WTC11 (cell line): ENCODE measurements at regions not wholly inside any gene's neighbourhood (a gene's known extent, or its start where the extent isn't known, plus 50 kb on each side); places are given as distances from the start of the nearest gene placed in this dataset.
"Not testable (repeated sequence)": the region's sequence is repeated elsewhere in the genome, so short reads cannot be mapped to it uniquely, and the experiment has no call there.

Experiments used
- ATAC-seq: fragments of 200-7000 bp; cut with Tn5 transposase; 2 replicates; pipeline ENCODE4 v1.10.0; 2021; ENCODE audit warnings: mild to moderate bottlenecking, moderate library complexity
- CTCF ChIA-PET: fragments of 300-600 bp; sonication (Branson Sonifier 250); formaldehyde crosslinking; loops from one replicate; lab custom pipeline; 2021; ENCODE audit warnings: antibody characterized with exemption; lab: Charles Lee
- POLR2A ChIA-PET: fragments of 350-600 bp; sonication (Branson Sonifier 250); formaldehyde crosslinking; loops from one replicate; lab custom pipeline; 2021; ENCODE audit warnings: antibody characterized with exemption; lab: Charles Lee
- DNase-seq: peaks from one replicate; pipeline ENCODE4 v3.0.0; 2021; ENCODE audit warnings: low spot score
- H3K27ac Mint-ChIP-seq: 2 replicates; pipeline ENCODE4 v1.8.0; 2021; ENCODE audit warnings: mixed read lengths
- H3K27me3 Mint-ChIP-seq: 2 replicates; pipeline ENCODE4 v1.8.0; 2021; ENCODE audit warnings: low read depth, mild to moderate bottlenecking, moderate library complexity, mixed read lengths
- H3K36me3 Mint-ChIP-seq: 2 replicates; pipeline ENCODE4 v1.8.0; 2021; ENCODE audit warnings: mixed read lengths
- H3K4me1 Mint-ChIP-seq: 2 replicates; pipeline ENCODE4 v1.8.0; 2022; ENCODE audit warnings: mixed read lengths
- H3K4me3 Mint-ChIP-seq: 2 replicates; pipeline ENCODE4 v1.8.0; 2021; ENCODE audit warnings: mild to moderate bottlenecking, moderate library complexity, mixed read lengths
- H3K9me3 Mint-ChIP-seq: 2 replicates; pipeline ENCODE4 v1.8.0; 2021; ENCODE audit warnings: mixed read lengths
- CTCF ChIP-seq: fragments of 200-600 bp; IDR thresholded peaks from 2 replicates; pipeline ENCODE4 v1.8.0; 2022; ENCODE audit warnings: antibody characterized with exemption
- E2F4 ChIP-seq: sonication (generic); formaldehyde crosslinking; IDR thresholded peaks from 2 replicates; pipeline ENCODE4 v1.8.1; 2022; ENCODE audit warnings: low read depth, mild to moderate bottlenecking, moderate library complexity, missing genetic modification reagents, borderline replicate concordance
- ERG ChIP-seq: fragments of 250-450 bp; sonication (Bioruptor Pico); IDR thresholded peaks from 2 replicates; pipeline ENCODE4 v1.8.0; 2021; ENCODE audit warnings: mild to moderate bottlenecking
- HMGA2 ChIP-seq: fragments of 250-450 bp; sonication (Bioruptor Pico); IDR thresholded peaks from 2 replicates; pipeline ENCODE4 v1.4.0; 2021; ENCODE audit warnings: mild to moderate bottlenecking, moderate library complexity
- IRF1 ChIP-seq: sonication (generic); formaldehyde crosslinking; IDR thresholded peaks from 2 replicates; pipeline ENCODE4 v1.8.0; 2023; ENCODE audit warnings: missing genetic modification reagents
- NR2C2 ChIP-seq: sonication (generic); formaldehyde crosslinking; IDR thresholded peaks from 2 replicates; pipeline ENCODE4 v1.8.0; 2022; ENCODE audit warnings: mild to moderate bottlenecking, missing genetic modification reagents
- NR3C1 ChIP-seq: sonication (generic); formaldehyde crosslinking; conservative IDR thresholded peaks from 2 replicates; pipeline ENCODE4 v1.8.1; 2023; ENCODE audit warnings: low read depth, mild to moderate bottlenecking, missing genetic modification reagents
- PRRX2 ChIP-seq: fragments of 250-450 bp; sonication (Bioruptor Pico); IDR thresholded peaks from 2 replicates; pipeline ENCODE4 v1.8.0; 2021; ENCODE audit warnings: mild to moderate bottlenecking
- SMAD4 ChIP-seq: sonication (generic); formaldehyde crosslinking; IDR thresholded peaks from 2 replicates; pipeline ENCODE4 v1.8.0; 2022; ENCODE audit warnings: mild to moderate bottlenecking, missing genetic modification reagents
- TP53 ChIP-seq: sonication (generic); formaldehyde crosslinking; IDR thresholded peaks from 2 replicates; pipeline ENCODE4 v1.8.1; 2023; ENCODE audit warnings: mild to moderate bottlenecking, missing genetic modification reagents
- ZNF121 ChIP-seq: sonication (generic); formaldehyde crosslinking; IDR thresholded peaks from 2 replicates; pipeline ENCODE4 v1.8.0; 2023; ENCODE audit warnings: missing genetic modification reagents
- ZNF423 ChIP-seq: fragments of 250-450 bp; sonication (Bioruptor Pico); IDR thresholded peaks from 2 replicates; pipeline ENCODE4 v2.1.2; 2022; ENCODE audit warnings: mild to moderate bottlenecking, moderate library complexity
- ZNF425 ChIP-seq: fragments of 250-450 bp; sonication (Bioruptor Pico); conservative IDR thresholded peaks from 2 replicates; pipeline ENCODE4 v1.9.0; 2021; ENCODE audit warnings: mild to moderate bottlenecking
- ZSCAN18 ChIP-seq: fragments of 250-450 bp; sonication (Bioruptor Pico); IDR thresholded peaks from 2 replicates; pipeline ENCODE4 v2.1.2; 2022; ENCODE audit warnings: mild to moderate bottlenecking, moderate library complexity

GRCh38 chr5:14996997-14997396, 125.4 kb upstream of the ANKH start:
- no peak for ATAC-seq
- Mint-ChIP-seq H3K27me3 (peaks cover 3% of the 10 kb centered on the region; the same call in 1 of the 2 replicates), H3K9me3 (peaks cover 37% of the 10 kb centered on the region)

GRCh38 chr5:14995229-14995628, 123.7 kb upstream of the ANKH start:
- peaks cover 37% of the 10 kb centered on the region for H3K9me3 Mint-ChIP-seq
- TF ChIP-seq IRF1 (no peak), E2F4 (CRISPR knock-in tag) (no peak)
- TF ChIP-seq, all 79 proteins: peak for 0
- ChIA-PET POLR2A (no interaction called here), CTCF (no interaction called here)
- DNase-seq = no peak
- no peak overlapping the region for H3K27ac Mint-ChIP-seq
- H3K4me3 Mint-ChIP-seq = no peak overlapping the region
- no peaks in the 10 kb centered on the region for H3K4me1 Mint-ChIP-seq
- H3K36me3 Mint-ChIP-seq = peaks cover 20% of the 10 kb centered on the region
- peaks cover 3% of the 10 kb centered on the region; the same call in 1 of the 2 replicates for H3K27me3 Mint-ChIP-seq
- ATAC-seq = no peak

More at GRCh38 chr5:14996997-14997396, 125.4 kb upstream of the ANKH start:
- Mint-ChIP-seq H3K27ac (no peak overlapping the region), H3K4me3 (no peak overlapping the region), H3K4me1 (no peaks in the 10 kb centered on the region), H3K36me3 (peaks cover 20% of the 10 kb centered on the region)
- no peak for DNase-seq
- CTCF ChIA-PET = no interaction called here
- POLR2A ChIA-PET = no interaction called here
- TF ChIP-seq ZNF425 (CRISPR knock-in tag) = no peak
- TF ChIP-seq ERG (CRISPR knock-in tag) = no peak
- no peak for TF ChIP-seq SMAD4 (CRISPR knock-in tag)
- TF ChIP-seq PRRX2 (CRISPR knock-in tag) = no peak
- no peak for TF ChIP-seq ZSCAN18 (CRISPR knock-in tag)
- TF ChIP-seq TP53 (CRISPR knock-in tag) = no peak
- TF ChIP-seq ZNF423 (CRISPR knock-in tag) = no peak
- no peak for TF ChIP-seq ZNF121
- TF ChIP-seq HMGA2 (CRISPR knock-in tag) = no peak
- TF ChIP-seq CTCF = no peak
- TF ChIP-seq NR3C1 (CRISPR knock-in tag) = no peak
- no peak for TF ChIP-seq NR2C2 (CRISPR knock-in tag)

- DNase-seq, ATAC-seq, H3K4me1 Mint-ChIP-seq, POLR2A ChIA-PET, H3K27ac Mint-ChIP-seq, CTCF ChIA-PET, H3K4me3 Mint-ChIP-seq, H3K27me3 Mint-ChIP-seq: not testable (repeated sequence)
- H3K36me3 Mint-ChIP-seq = peaks cover 12% of the 10 kb centered on the region
- H3K9me3 Mint-ChIP-seq = peaks cover 26% of the 10 kb centered on the region
Measured at GRCh38 chr5:14993459-14994133, 122.0 kb upstream of the ANKH start.

GRCh38 chr5:14992751-14993458, 121.3 kb upstream of the ANKH start:
- H3K36me3 Mint-ChIP-seq, DNase-seq, ATAC-seq, H3K27me3 Mint-ChIP-seq, CTCF ChIA-PET, H3K27ac Mint-ChIP-seq, H3K4me1 Mint-ChIP-seq, H3K4me3 Mint-ChIP-seq, POLR2A ChIA-PET: not testable (repeated sequence)
- peaks cover 19% of the 10 kb centered on the region for H3K9me3 Mint-ChIP-seq
